GM23338 (cell line): ENCODE measurements at regions not wholly inside any gene's neighbourhood (a gene's known extent, or its start where the extent isn't known, plus 50 kb on each side); places are given as distances from the start of the nearest gene placed in this dataset.

Source experiments
- CREB1 ChIP-seq: fragments of 250-450 bp; sonication (Bioruptor Pico); IDR thresholded peaks from 2 replicates; pipeline ENCODE4 v1.5.0; 2020; ENCODE audit warnings: low read depth, mild to moderate bottlenecking, moderate library complexity
- CTCF ChIP-seq, 2 experiments: fragments of 200-600 bp in 1 of 2; sonication (generic) in 1 of 2; conservative IDR thresholded peaks; 2 replicates each; pipeline versions ENCODE4 v1.5.1 to v1.6.1; 2016 to 2017; ENCODE audit warnings: antibody characterized with exemption in 2 of 2, low read depth in 2 of 2, mild to moderate bottlenecking in 2 of 2, moderate library complexity in 1 of 2
- EZH2 ChIP-seq: fragments of 200-600 bp; sonication (generic); IDR thresholded peaks from one replicate; pipeline ENCODE4 v1.8.0; 2017; ENCODE audit warnings: antibody characterized with exemption, mild to moderate bottlenecking, low read depth; ENCODE audit not compliant: unreplicated experiment
- EZH2phosphoT487 ChIP-seq: fragments of 200-600 bp; sonication (generic); IDR thresholded peaks from one replicate; pipeline ENCODE4 v1.8.1; 2018; ENCODE audit warnings: antibody characterized with exemption; ENCODE audit not compliant: unreplicated experiment
- JUNB ChIP-seq: IDR thresholded peaks from one replicate; pipeline ENCODE4 v1.6.1; 2016; ENCODE audit warnings: antibody characterized with exemption; ENCODE audit not compliant: unreplicated experiment
- NANOG ChIP-seq: IDR thresholded peaks from 2 replicates; pipeline ENCODE4 v1.6.1; 2016; ENCODE audit warnings: antibody characterized with exemption, borderline replicate concordance
- POLR2AphosphoS5 ChIP-seq: IDR thresholded peaks from 2 replicates; pipeline ENCODE4 v1.6.1; 2016; ENCODE audit warnings: antibody characterized with exemption, low read depth
- REST ChIP-seq: IDR thresholded peaks from one replicate; pipeline ENCODE4 v1.6.1; 2018; ENCODE audit warnings: antibody characterized with exemption; ENCODE audit not compliant: unreplicated experiment
- ZNF114 ChIP-seq: fragments of 250-450 bp; sonication (Bioruptor Pico); IDR thresholded peaks from 2 replicates; pipeline ENCODE4 v1.5.0; 2020; ENCODE audit warnings: mild to moderate bottlenecking, moderate library complexity
- ZNF462 ChIP-seq: fragments of 250-450 bp; sonication (Bioruptor Pico); IDR thresholded peaks from 2 replicates; pipeline ENCODE4 v1.5.0; 2020; ENCODE audit warnings: mild to moderate bottlenecking, moderate library complexity

- TF ChIP-seq EZH2phosphoT487 (no peak), CTCF (conservative IDR thresholded peaks at IDR 0.05; ENCODE audit: low read depth in 2 of 2) (no peak), POLR2AphosphoS5 (no peak), REST (no peak), EZH2 (no peak), NANOG (no peak), CREB1 (CRISPR knock-in tag) (no peak), ZNF462 (CRISPR knock-in tag) (no peak), ZNF114 (no peak), JUNB (no peak)
Observed at GRCh38 chr3:18810306-18810661, 338.0 kb upstream of the KCNH8 start.
